ENCODE measurements at regions not wholly inside any gene's neighbourhood (a gene's known extent, or its start where the extent isn't known, plus 50 kb on each side); places are given as distances from the start of the nearest gene placed in this dataset.

DNA sequence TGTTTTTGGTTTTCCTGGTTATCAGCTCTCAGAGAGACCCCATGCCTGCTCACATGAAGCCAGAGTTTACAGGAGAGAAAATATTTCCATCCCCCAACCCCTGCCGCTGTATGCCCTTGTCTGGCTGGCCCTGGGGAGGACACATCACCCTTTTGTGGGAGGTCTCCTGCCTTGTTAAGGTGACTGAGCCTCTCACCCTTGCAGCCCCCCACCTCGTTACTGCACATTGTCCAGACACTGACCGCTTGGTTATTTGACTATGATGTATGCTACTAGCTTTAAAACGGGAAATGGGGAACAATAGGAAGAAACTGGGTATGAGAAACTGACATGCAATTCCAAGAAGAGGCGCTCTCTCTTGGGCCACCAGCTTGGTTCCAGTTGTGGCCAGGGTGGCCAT, 51.1 kb upstream of the RFPL3 start:
- ATAC-seq, result no peak
- Mint-ChIP-seq H3K9me3 (no peaks in the 10 kb centered on the region), H3K4me1 (ENCODE audit: low read depth) (no peaks in the 10 kb centered on the region), H3K36me3 (ENCODE audit: low read depth) (no peaks in the 10 kb centered on the region), H3K4me3 (no peak overlapping the region), H3K27me3 (peaks cover 24% of the 10 kb centered on the region), H3K27ac (no peak overlapping the region)
- ChIA-PET POLR2A (no interaction called here), CTCF (no interaction called here)
- intact Hi-C loops (cut with micrococcal nuclease), result no loop called here
- no peak for DNase-seq
- TF ChIP-seq, protein P1, sequence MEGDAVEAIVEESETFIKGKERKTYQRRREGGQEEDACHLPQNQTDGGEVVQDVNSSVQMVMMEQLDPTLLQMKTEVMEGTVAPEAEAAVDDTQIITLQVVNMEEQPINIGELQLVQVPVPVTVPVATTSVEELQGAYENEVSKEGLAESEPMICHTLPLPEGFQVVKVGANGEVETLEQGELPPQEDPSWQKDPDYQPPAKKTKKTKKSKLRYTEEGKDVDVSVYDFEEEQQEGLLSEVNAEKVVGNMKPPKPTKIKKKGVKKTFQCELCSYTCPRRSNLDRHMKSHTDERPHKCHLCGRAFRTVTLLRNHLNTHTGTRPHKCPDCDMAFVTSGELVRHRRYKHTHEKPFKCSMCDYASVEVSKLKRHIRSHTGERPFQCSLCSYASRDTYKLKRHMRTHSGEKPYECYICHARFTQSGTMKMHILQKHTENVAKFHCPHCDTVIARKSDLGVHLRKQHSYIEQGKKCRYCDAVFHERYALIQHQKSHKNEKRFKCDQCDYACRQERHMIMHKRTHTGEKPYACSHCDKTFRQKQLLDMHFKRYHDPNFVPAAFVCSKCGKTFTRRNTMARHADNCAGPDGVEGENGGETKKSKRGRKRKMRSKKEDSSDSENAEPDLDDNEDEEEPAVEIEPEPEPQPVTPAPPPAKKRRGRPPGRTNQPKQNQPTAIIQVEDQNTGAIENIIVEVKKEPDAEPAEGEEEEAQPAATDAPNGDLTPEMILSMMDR (IDR thresholded peaks at IDR 0.05), result no peak

DNA sequence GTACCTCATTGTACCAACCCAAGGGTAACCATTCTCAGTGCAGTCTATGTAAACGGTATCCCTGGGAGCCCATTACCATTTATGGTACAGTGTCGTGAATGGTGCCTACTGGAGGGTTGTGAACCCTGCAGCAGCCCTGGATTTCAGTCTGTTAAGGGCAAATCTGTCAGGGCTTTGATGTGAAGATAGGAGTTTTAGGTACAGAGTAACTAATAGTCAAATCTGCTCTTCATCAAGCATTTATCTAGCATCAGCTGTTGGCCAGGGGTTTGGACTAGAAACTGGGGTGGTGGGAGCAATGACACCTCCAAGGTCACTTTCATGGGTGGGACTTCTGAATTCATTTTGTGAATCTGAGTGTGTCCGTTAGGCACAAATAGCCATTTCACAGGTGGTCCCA, 50.6 kb upstream of the RFPL3 start:
- peaks cover 24% of the 10 kb centered on the region for H3K27me3 Mint-ChIP-seq
- no peaks in the 10 kb centered on the region for H3K9me3 Mint-ChIP-seq
- H3K36me3 Mint-ChIP-seq (ENCODE audit: low read depth), result no peaks in the 10 kb centered on the region
- DNase-seq (no peak), ATAC-seq (no peak)
- intact Hi-C loops (cut with micrococcal nuclease), result no loop called here
- TF ChIP-seq, protein P1 (IDR thresholded peaks at IDR 0.05), result no peak
- POLR2A ChIA-PET, result no interaction called here
- no peak overlapping the region for H3K4me3 Mint-ChIP-seq
- no peak overlapping the region for H3K27ac Mint-ChIP-seq
- no peaks in the 10 kb centered on the region for H3K4me1 Mint-ChIP-seq (ENCODE audit: low read depth)
- CTCF ChIA-PET, result no interaction called here

DNA sequence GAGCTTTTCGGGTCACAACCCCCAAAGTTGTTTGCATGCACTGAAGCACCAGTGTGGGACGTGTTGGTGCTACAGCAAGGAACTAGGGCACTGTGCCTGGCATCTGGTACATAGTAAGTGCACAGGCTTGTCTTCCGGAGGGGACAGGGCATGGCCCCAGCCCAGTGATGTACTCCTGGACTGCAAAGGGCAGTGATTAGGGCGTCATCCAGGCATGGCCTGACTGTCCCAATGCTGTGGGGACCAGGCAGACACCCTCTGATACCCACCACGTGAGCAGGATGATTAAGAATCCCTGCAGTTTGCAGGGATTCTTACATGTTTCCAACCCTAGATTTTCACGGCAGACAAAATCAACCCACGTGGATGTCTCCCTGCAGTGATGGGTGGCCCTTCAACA, 50.0 kb upstream of the RFPL3 start:
- Mint-ChIP-seq H3K27ac (no peak overlapping the region), H3K4me1 (ENCODE audit: low read depth) (no peaks in the 10 kb centered on the region), H3K4me3 (no peak overlapping the region), H3K9me3 (no peaks in the 10 kb centered on the region), H3K27me3 (peaks cover 24% of the 10 kb centered on the region), H3K36me3 (ENCODE audit: low read depth) (no peaks in the 10 kb centered on the region)
- ChIA-PET POLR2A (no interaction called here), CTCF (interaction anchor here (1.1 kb wide), 1 partner anchor 42 kb away, joined by 3 read pairs; no protein-coding TSS in a partner anchor)
- intact Hi-C loops (cut with micrococcal nuclease), result no loop called here
- DNase-seq, result no peak
- no peak for ATAC-seq
- TF ChIP-seq, protein P1 (IDR thresholded peaks at IDR 0.05), result no peak

All from activated CD8-positive, alpha-beta T cell treated with anti-CD3 and anti-CD28 coated beads for 36 hours (primary cell).